HCT116 (cell line): ENCODE measurements at regions not wholly inside any gene's neighbourhood (a gene's known extent, or its start where the extent isn't known, plus 50 kb on each side); places are given as distances from the start of the nearest gene placed in this dataset.

Experiments used
- ATAC-seq: fragments of 200-7000 bp; cut with Tn5 transposase; 2 replicates; pipeline ENCODE4 v1.9.1; 2020; ENCODE audit warnings: mild to moderate bottlenecking, moderate library complexity
- BruUV-seq: library from RNA; stranded (reverse); fragments of 400-500 nt; replicated peaks from 2 replicates; lab custom pipeline; 2021; lab: Mats Ljungman, UMichigan
- CTCF ChIA-PET: fragments of 300-600 bp; sonication (Branson Sonifier 250); formaldehyde crosslinking; loops from one replicate; lab custom pipeline; 2021; ENCODE audit warnings: antibody characterized with exemption; lab: Charles Lee
- POLR2A ChIA-PET: fragments of 300-600, 350-600 bp; sonication (Branson Sonifier 250); formaldehyde crosslinking; loops from one replicate; lab custom pipeline; 2021; ENCODE audit warnings: antibody characterized with exemption; lab: Charles Lee
- RAD21 ChIA-PET, 2 experiments: fragments of 300-600 bp; sonication (Branson Sonifier 250); formaldehyde crosslinking; loops; one replicate each; lab custom pipeline; 2023; ENCODE audit warnings: low total read pairs in 2 of 2; ENCODE audit not compliant: uncharacterized antibody in 2 of 2, unreplicated experiment in 2 of 2, low non-redundant PET in 1 of 2; lab: Charles Lee
- DNase-seq: peaks from one replicate; pipeline ENCODE4 v3.0.0-alpha.2; 2010; ENCODE audit warnings: low read depth, low spot score
- H2AFZ ChIP-seq: fragments of 200-600 bp; shearing (Covaris generic), sonication (generic); 2 replicates; pipeline ENCODE4 v1.6.1; 2017; ENCODE audit warnings: low read depth, mixed run types, mixed read lengths, antibody characterized with exemption, low read length; ENCODE audit not compliant: poor library complexity, severe bottlenecking
- H3K27ac ChIP-seq: 2 replicates; pipeline ENCODE4 v1.5.1; 2012; ENCODE audit warnings: low read depth, low read length
- H3K27me3 ChIP-seq: fragments of 200-600 bp; sonication (generic); 2 replicates; pipeline ENCODE4 v1.6.1; 2016; ENCODE audit warnings: mixed run types, low read length, mixed read lengths; ENCODE audit not compliant: insufficient read depth
- H3K36me3 ChIP-seq, 2 experiments: fragments of 200-500 bp in 1 of 2; fragments of 200-600 bp in 1 of 2; sonication (Bioruptor generic) in 1 of 2; sonication (generic) in 1 of 2; 2 replicates each; pipeline versions ENCODE4 v1.5.1 to v1.6.1; 2014 to 2016; ENCODE audit warnings: low read length in 2 of 2, inconsistent platforms in 1 of 2, mixed read lengths in 1 of 2, mixed run types in 1 of 2; ENCODE audit not compliant: insufficient read depth in 2 of 2, control insufficient read depth in 1 of 2
- H3K4me1 ChIP-seq, 2 experiments: fragments of 200-600 bp in 1 of 2; sonication (generic) in 1 of 2; 2 replicates each; pipeline versions ENCODE4 v1.5.1 to v1.6.1; 2012 to 2017; ENCODE audit warnings: low read length in 2 of 2, inconsistent platforms in 1 of 2, mild to moderate bottlenecking in 1 of 2, mixed read lengths in 1 of 2, mixed run types in 1 of 2, moderate library complexity in 1 of 2; ENCODE audit not compliant: insufficient read depth in 2 of 2, control insufficient read depth in 1 of 2
- H3K4me2 ChIP-seq: fragments of 200-600 bp; sonication (generic); 2 replicates; pipeline ENCODE4 v1.6.1; 2017; ENCODE audit warnings: mixed run types, low read length, mixed read lengths
- H3K4me3 ChIP-seq, 2 experiments: fragments of 200-600 bp in 1 of 2; sonication (generic) in 1 of 2; replicated peaks in 1 of 2; 2 replicates each; pipeline ENCODE4 v1.5.1; 2011 to 2016; ENCODE audit warnings: low read length in 2 of 2, control low read depth in 1 of 2, low read depth in 1 of 2, mild to moderate bottlenecking in 1 of 2, mixed read lengths in 1 of 2, mixed run types in 1 of 2
- H3K79me2 ChIP-seq: fragments of 200-600 bp; sonication (generic); 2 replicates; pipeline ENCODE4 v1.6.1; 2017; ENCODE audit warnings: mild to moderate bottlenecking, mixed run types, low read length, moderate library complexity, mixed read lengths; ENCODE audit not compliant: insufficient read depth
- H3K9ac ChIP-seq: fragments of 200-600 bp; sonication (generic); 2 replicates; pipeline ENCODE4 v1.6.1; 2016; ENCODE audit warnings: low read length, mixed read lengths
- H3K9me2 ChIP-seq: fragments of 200-600 bp; sonication (generic), shearing (Covaris generic); 2 replicates; pipeline ENCODE4 v1.6.1; 2017; ENCODE audit warnings: mixed run types, mild to moderate bottlenecking, moderate library complexity; ENCODE audit not compliant: insufficient read depth
- H3K9me3 ChIP-seq, 2 experiments: fragments of 200-500 bp in 1 of 2; fragments of 200-600 bp in 1 of 2; sonication (Bioruptor generic) in 1 of 2; sonication (generic) in 1 of 2; 2 replicates each; pipeline ENCODE4 v1.6.1; 2014 to 2017; ENCODE audit warnings: low read length in 2 of 2, mixed read lengths in 2 of 2, inconsistent platforms in 1 of 2, low read depth in 1 of 2, mild to moderate bottlenecking in 1 of 2, mixed run types in 1 of 2, moderate library complexity in 1 of 2; ENCODE audit not compliant: control insufficient read depth in 1 of 2, insufficient read depth in 1 of 2
- H4K20me1 ChIP-seq: fragments of 200-600 bp; sonication (generic), shearing (Covaris generic); 2 replicates; pipeline ENCODE4 v1.6.1; 2017; ENCODE audit warnings: mixed run types, mild to moderate bottlenecking, moderate library complexity; ENCODE audit not compliant: insufficient read depth
- CEBPB ChIP-seq: IDR thresholded peaks from 2 replicates; pipeline ENCODE4 v1.6.1; 2012; ENCODE audit warnings: low read depth
- EZH2 ChIP-seq: fragments of 200-600 bp; sonication (generic); IDR thresholded peaks from 2 replicates; pipeline ENCODE4 v1.6.1; 2017; ENCODE audit warnings: antibody characterized with exemption, mixed run types
- RAD21 ChIP-seq: IDR thresholded peaks from 2 replicates; pipeline ENCODE4 v1.6.1; 2012; ENCODE audit warnings: low read depth, mild to moderate bottlenecking
- ZBTB33 ChIP-seq: IDR thresholded peaks from 2 replicates; pipeline ENCODE4 v1.6.1; 2011; ENCODE audit warnings: mild to moderate bottlenecking, low read length, moderate library complexity; ENCODE audit not compliant: insufficient replicate concordance; ENCODE audit errors: extremely low read depth
- ZFX ChIP-seq: fragments of 450-650 bp; IDR thresholded peaks from 2 replicates; pipeline ENCODE4 v1.6.1; 2017
- ZNF274 ChIP-seq: fragments of 200-500 bp; sonication (Bioruptor generic); IDR thresholded peaks from 2 replicates; pipeline ENCODE4 v1.6.1; 2014; ENCODE audit warnings: mild to moderate bottlenecking, low read depth, low read length, inconsistent platforms
- intact Hi-C: fragments of 100-400 bp; cut with micrococcal nuclease; formaldehyde crosslinking; loops from 2 replicates; pipeline ENCODE4 v1.10.0; 2022
- TF ChIP-seq, protein P1 (sequence below), 3 experiments: fragments of 200-600 bp in 1 of 3; sonication (generic) in 1 of 3; IDR thresholded peaks in 2 of 3; conservative IDR thresholded peaks in 1 of 3; 2 replicates each; pipeline ENCODE4 v1.5.1; 2012 to 2017; ENCODE audit warnings: low read depth in 2 of 3, low read length in 2 of 3, antibody characterized with exemption in 1 of 3, borderline replicate concordance in 1 of 3, control low read depth in 1 of 3, mild to moderate bottlenecking in 1 of 3, mixed read lengths in 1 of 3, mixed run types in 1 of 3, moderate library complexity in 1 of 3; ENCODE audit not compliant: insufficient read depth in 1 of 3

GRCh38 chr17:65442250-65442649 is 119.2 kb downstream of the AXIN2 start:
- no peak overlapping the region for H3K4me3 ChIP-seq
- DNase-seq (no peak), ATAC-seq (no peak)
- no TSS peak for BruUV-seq
- no peak overlapping the region for H2AFZ ChIP-seq
- H3K27me3 ChIP-seq, result peaks cover 4% of the 10 kb centered on the region; the same call in 1 of the 2 replicates
- no peak overlapping the region for H3K9ac ChIP-seq
- no peak for TF ChIP-seq ZNF274
- TF ChIP-seq RAD21, result no peak
- no peak for TF ChIP-seq ZBTB33
- TF ChIP-seq CEBPB, result no peak
- TF ChIP-seq, protein P1, sequence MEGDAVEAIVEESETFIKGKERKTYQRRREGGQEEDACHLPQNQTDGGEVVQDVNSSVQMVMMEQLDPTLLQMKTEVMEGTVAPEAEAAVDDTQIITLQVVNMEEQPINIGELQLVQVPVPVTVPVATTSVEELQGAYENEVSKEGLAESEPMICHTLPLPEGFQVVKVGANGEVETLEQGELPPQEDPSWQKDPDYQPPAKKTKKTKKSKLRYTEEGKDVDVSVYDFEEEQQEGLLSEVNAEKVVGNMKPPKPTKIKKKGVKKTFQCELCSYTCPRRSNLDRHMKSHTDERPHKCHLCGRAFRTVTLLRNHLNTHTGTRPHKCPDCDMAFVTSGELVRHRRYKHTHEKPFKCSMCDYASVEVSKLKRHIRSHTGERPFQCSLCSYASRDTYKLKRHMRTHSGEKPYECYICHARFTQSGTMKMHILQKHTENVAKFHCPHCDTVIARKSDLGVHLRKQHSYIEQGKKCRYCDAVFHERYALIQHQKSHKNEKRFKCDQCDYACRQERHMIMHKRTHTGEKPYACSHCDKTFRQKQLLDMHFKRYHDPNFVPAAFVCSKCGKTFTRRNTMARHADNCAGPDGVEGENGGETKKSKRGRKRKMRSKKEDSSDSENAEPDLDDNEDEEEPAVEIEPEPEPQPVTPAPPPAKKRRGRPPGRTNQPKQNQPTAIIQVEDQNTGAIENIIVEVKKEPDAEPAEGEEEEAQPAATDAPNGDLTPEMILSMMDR (IDR thresholded peaks at IDR 0.05 in 2 of 3, conservative IDR thresholded peaks at IDR 0.05 in 1 of 3; ENCODE audit: borderline replicate concordance in 1 of 3, insufficient read depth in 1 of 3, low read depth in 2 of 3, low read length in 2 of 3), result no peak
- no peak for TF ChIP-seq ZFX
- TF ChIP-seq EZH2, result no peak
- no peaks in the 10 kb centered on the region for H3K9me3 ChIP-seq
- CTCF ChIA-PET, result no interaction called here
- RAD21 ChIA-PET, result no interaction called here
- H3K9me2 ChIP-seq, result no peaks in the 10 kb centered on the region
- no peak overlapping the region for H3K27ac ChIP-seq
- no peaks in the 10 kb centered on the region for H3K79me2 ChIP-seq
- no peaks in the 10 kb centered on the region for H3K36me3 ChIP-seq
- no peak overlapping the region for H3K4me2 ChIP-seq
- peaks cover 5 to 9% of the 10 kb centered on the region in 2 experiments; a peak in 2 of 4 replicates for H3K4me1 ChIP-seq
- POLR2A ChIA-PET, result no interaction called here
- intact Hi-C loops, result no loop called here
- no peaks in the 10 kb centered on the region for H4K20me1 ChIP-seq
